Stimulated activated naive CD8-positive, alpha-beta T cell treated with anti-CD3 and anti-CD28 coated beads, Interleukin-15, amount 100 ng/mL, for 72 hours (primary cell): ENCODE measurements at regions not wholly inside any gene's neighbourhood (a gene's known extent, or its start where the extent isn't known, plus 50 kb on each side); places are given as distances from the start of the nearest gene placed in this dataset.
"Not testable (repeated sequence)": the region's sequence is repeated elsewhere in the genome, so short reads cannot be mapped to it uniquely, and the experiment has no call there.

Source experiments
- ATAC-seq: fragments of 150-1000 bp; cut with Tn5 transposase; 2 replicates; pipeline ENCODE4 v1.10.0; 2021; ENCODE audit warnings: mild to moderate bottlenecking, moderate library complexity
- DNase-seq, 2 donors: peaks; one replicate each; pipeline ENCODE4 v3.0.0; 2021 to 2022
- H3K27ac Mint-ChIP-seq, 2 donors: one replicate each; pipeline ENCODE4 v1.8.0; 2022; ENCODE audit warnings: mild to moderate bottlenecking in 2 of 2, mixed read lengths in 2 of 2, moderate library complexity in 2 of 2
- H3K27me3 Mint-ChIP-seq: one replicate; pipeline ENCODE4 v1.8.0; 2022; ENCODE audit warnings: mixed read lengths
- H3K4me1 Mint-ChIP-seq: one replicate; pipeline ENCODE4 v1.8.0; 2022; ENCODE audit warnings: mild to moderate bottlenecking, mixed read lengths
- H3K4me3 Mint-ChIP-seq, 2 donors: one replicate each; pipeline ENCODE4 v1.8.0; 2022; ENCODE audit warnings: mild to moderate bottlenecking in 2 of 2, mixed read lengths in 2 of 2, moderate library complexity in 1 of 2
- H3K9me3 Mint-ChIP-seq, 2 donors: one replicate each; pipeline ENCODE4 v1.8.0; 2022; ENCODE audit warnings: mixed read lengths in 2 of 2

GRCh38 chr2:150097901-150098531, 389.5 kb downstream of the RND3 start:
- no peak for ATAC-seq
- Mint-ChIP-seq H3K27ac (no peak overlapping the region), H3K4me3 (no peak overlapping the region), H3K27me3 (no peaks in the 10 kb centered on the region), H3K9me3 (no peaks in the 10 kb centered on the region), H3K4me1 (no peaks in the 10 kb centered on the region)
- no peak for DNase-seq

GRCh38 chr2:150097402-150097801, 390.1 kb downstream of the RND3 start:
- Mint-ChIP-seq H3K4me1 (no peaks in the 10 kb centered on the region), H3K4me3 (no peak overlapping the region), H3K27me3 (no peaks in the 10 kb centered on the region), H3K27ac (no peak overlapping the region), H3K9me3 (no peaks in the 10 kb centered on the region)
- DNase-seq (no peak), ATAC-seq (no peak)

DNA sequence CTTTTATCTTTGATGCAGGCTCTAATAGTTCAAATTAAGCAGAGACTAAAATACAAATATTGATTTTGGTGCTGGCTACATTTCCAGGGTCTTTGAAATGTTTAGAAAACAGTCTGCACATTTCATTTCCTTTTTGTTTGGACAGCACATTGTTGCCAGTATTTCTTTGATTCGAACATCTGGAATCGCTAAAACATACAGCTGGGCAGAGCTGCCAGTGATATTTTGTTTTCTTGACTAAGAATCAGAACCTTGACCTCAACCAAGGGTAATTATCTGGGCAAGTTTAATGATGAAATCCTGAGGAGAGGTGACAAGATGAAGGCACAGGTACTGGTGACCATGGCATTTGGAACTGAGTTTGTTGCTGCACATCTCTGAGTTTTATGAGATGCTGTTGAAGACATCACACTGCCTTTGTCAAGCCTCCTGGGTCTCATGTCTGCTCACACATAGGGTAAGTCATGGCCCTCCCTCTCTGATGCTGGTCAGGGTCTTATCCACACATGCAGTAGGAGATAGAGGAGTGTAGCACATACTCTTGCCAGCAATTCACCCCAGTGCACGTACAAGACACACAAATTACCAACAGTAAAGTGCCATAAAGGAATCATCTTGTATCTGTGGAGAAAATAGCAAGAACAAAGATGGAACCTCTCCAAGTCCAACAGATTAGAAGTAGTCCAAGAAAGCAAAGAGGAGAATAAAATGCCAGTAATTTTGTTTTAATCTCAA, 391.9 kb downstream of the RND3 start:
- Mint-ChIP-seq H3K4me1 (no peaks in the 10 kb centered on the region), H3K27ac (no peak overlapping the region), H3K27me3 (no peaks in the 10 kb centered on the region), H3K9me3 (no peaks in the 10 kb centered on the region), H3K4me3 (no peak overlapping the region)
- no peak for DNase-seq
- no peak for ATAC-seq

DNA sequence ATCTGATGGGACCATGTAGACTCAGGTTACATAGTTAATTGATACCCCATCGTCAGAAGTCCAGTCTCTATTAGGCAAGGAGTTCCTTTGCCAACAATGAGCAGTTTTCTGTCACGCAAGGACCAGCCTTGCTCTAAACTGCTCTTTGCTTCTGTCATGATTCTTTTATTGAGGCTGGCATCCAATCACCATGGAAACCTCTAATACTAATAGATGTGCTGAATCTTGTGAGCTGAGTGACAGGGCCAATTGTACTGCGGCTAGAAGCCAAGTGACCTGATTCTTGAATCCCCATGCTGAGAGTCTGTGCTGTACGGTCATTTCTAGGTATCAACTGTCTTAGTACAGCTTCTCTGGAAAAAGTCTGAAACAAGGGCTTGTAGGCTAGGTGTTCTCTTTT, 395.6 kb downstream of the RND3 start:
- Mint-ChIP-seq H3K4me3 (no peak overlapping the region), H3K27ac (no peak overlapping the region), H3K27me3 (no peaks in the 10 kb centered on the region), H3K9me3 (no peaks in the 10 kb centered on the region), H3K4me1 (no peaks in the 10 kb centered on the region)
- ATAC-seq (no peak), DNase-seq (no peak)

- no peaks in the 10 kb centered on the region for H3K27me3 Mint-ChIP-seq
Observed at GRCh38 chr2:150090031-150090430, 397.4 kb downstream of the RND3 start.

GRCh38 chr2:150088538-150088937, 398.9 kb downstream of the RND3 start:
- no peak for DNase-seq
- Mint-ChIP-seq H3K4me3 (no peak overlapping the region), H3K9me3 (peaks cover 0 to 2% of the 10 kb centered on the region in 2 donors), H3K4me1 (no peaks in the 10 kb centered on the region), H3K27me3 (no peaks in the 10 kb centered on the region), H3K27ac (no peak overlapping the region)
- no peak for ATAC-seq

More at GRCh38 chr2:150090031-150090430, 397.4 kb downstream of the RND3 start:
- Mint-ChIP-seq H3K4me1 (no peaks in the 10 kb centered on the region), H3K4me3 (no peak overlapping the region), H3K27ac (no peak overlapping the region), H3K9me3 (no peaks in the 10 kb centered on the region)
- ATAC-seq (no peak), DNase-seq (no peak)

DNA sequence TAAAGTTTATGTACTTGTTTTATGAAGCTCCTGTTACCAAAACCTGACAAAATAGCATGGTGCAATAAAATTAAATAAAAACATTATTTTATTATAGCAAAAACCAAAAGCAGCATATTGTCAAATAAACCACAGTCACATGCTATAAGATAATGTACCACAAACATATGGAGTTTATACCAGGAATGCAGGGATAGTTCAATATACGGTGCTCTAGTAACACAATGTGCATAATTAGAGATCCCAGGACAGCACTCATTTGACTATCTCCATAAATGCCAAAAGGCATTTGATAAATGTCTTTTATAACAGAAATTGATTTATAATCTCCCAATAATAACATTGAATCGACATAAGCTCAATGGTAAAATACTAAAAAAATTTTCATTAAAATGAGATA, 402.0 kb downstream of the RND3 start:
- Mint-ChIP-seq H3K27ac (no peak overlapping the region), H3K9me3 (peaks cover 0 to 6% of the 10 kb centered on the region in 2 donors), H3K4me1 (no peaks in the 10 kb centered on the region), H3K27me3 (no peaks in the 10 kb centered on the region), H3K4me3 (no peak overlapping the region)
- ATAC-seq (no peak), DNase-seq (no peak)

- no peaks in the 10 kb centered on the region for H3K4me1 Mint-ChIP-seq
- DNase-seq (no peak), ATAC-seq (no peak)
- no peak overlapping the region for H3K27ac Mint-ChIP-seq
- peaks cover 0 to 14% of the 10 kb centered on the region in 2 donors for H3K9me3 Mint-ChIP-seq
- H3K27me3 Mint-ChIP-seq, result no peaks in the 10 kb centered on the region
- no peak overlapping the region for H3K4me3 Mint-ChIP-seq
Observed at GRCh38 chr2:150081775-150082481, 405.5 kb downstream of the RND3 start.

DNA sequence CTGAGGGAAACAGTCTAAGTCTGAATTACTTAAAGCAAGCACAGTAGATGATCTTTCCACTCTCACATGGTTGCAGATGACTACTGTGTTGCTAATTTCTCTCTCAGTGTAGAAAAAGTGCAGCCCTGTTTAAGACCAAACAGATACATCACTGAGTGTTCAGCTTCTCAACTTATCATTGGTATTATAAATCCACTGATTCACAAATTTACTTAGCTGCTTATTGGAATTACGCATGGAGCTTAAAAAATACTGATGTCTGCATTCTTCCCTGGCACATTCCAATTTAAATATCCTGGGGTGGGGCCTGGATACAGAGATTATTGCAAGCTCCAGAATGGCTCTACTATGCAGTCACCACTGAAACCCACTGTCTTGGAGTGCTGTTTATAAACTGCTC, 411.2 kb downstream of the RND3 start:
- Mint-ChIP-seq H3K9me3 (peaks cover 0 to 15% of the 10 kb centered on the region in 2 donors), H3K4me1 (no peaks in the 10 kb centered on the region), H3K27ac (no peak overlapping the region), H3K27me3 (no peaks in the 10 kb centered on the region), H3K4me3 (no peak overlapping the region)
- DNase-seq, result no peak
- ATAC-seq, result no peak

GRCh38 chr2:150075831-150076230, 411.6 kb downstream of the RND3 start:
- Mint-ChIP-seq H3K4me3 (no peak overlapping the region), H3K4me1 (no peaks in the 10 kb centered on the region), H3K9me3 (peaks cover 0 to 20% of the 10 kb centered on the region in 2 donors), H3K27me3 (no peaks in the 10 kb centered on the region), H3K27ac (no peak overlapping the region)
- no peak for ATAC-seq
- no peak for DNase-seq

- no peaks in the 10 kb centered on the region for H3K27me3 Mint-ChIP-seq
- DNase-seq (no peak), ATAC-seq (no peak)
- H3K27ac Mint-ChIP-seq, result no peak overlapping the region
- H3K9me3 Mint-ChIP-seq, result peaks cover 4 to 26% of the 10 kb centered on the region in 2 donors
- no peaks in the 10 kb centered on the region for H3K4me1 Mint-ChIP-seq
- no peak overlapping the region for H3K4me3 Mint-ChIP-seq
Observed at GRCh38 chr2:150066490-150066889, 421.0 kb downstream of the RND3 start.

- Mint-ChIP-seq H3K4me3 (no peak overlapping the region), H3K9me3 (peaks cover 4 to 8% of the 10 kb centered on the region in 2 donors), H3K27me3 (no peaks in the 10 kb centered on the region), H3K27ac (no peak overlapping the region), H3K4me1 (no peaks in the 10 kb centered on the region)
- ATAC-seq (no peak), DNase-seq (no peak)
Observed at GRCh38 chr2:150063931-150064548, 423.4 kb downstream of the RND3 start.

GRCh38 chr2:150063432-150063889, 424.0 kb downstream of the RND3 start:
- DNase-seq (no peak), ATAC-seq (no peak)
- no peak overlapping the region for H3K27ac Mint-ChIP-seq
- no peaks in the 10 kb centered on the region for H3K4me1 Mint-ChIP-seq
- H3K4me3 Mint-ChIP-seq, result no peak overlapping the region
- no peaks in the 10 kb centered on the region for H3K27me3 Mint-ChIP-seq
- peaks cover 4 to 8% of the 10 kb centered on the region in 2 donors for H3K9me3 Mint-ChIP-seq

- DNase-seq (no peak), ATAC-seq (no peak)
- no peaks in the 10 kb centered on the region for H3K27me3 Mint-ChIP-seq
- H3K27ac Mint-ChIP-seq, result no peak overlapping the region
- no peak overlapping the region for H3K4me3 Mint-ChIP-seq
- no peaks in the 10 kb centered on the region for H3K4me1 Mint-ChIP-seq
- H3K9me3 Mint-ChIP-seq, result peaks cover 4 to 8% of the 10 kb centered on the region in 2 donors
Observed at GRCh38 chr2:150062416-150062815, 425.1 kb downstream of the RND3 start.

- H3K9me3 Mint-ChIP-seq, result peaks cover 4 to 8% of the 10 kb centered on the region in 2 donors
- H3K27me3 Mint-ChIP-seq, result no peaks in the 10 kb centered on the region
- H3K4me1 Mint-ChIP-seq, result no peaks in the 10 kb centered on the region
- no peak overlapping the region for H3K4me3 Mint-ChIP-seq
- no peak for DNase-seq
- ATAC-seq, result no peak
- H3K27ac Mint-ChIP-seq, result no peak overlapping the region
Observed at GRCh38 chr2:150060341-150060740, 427.1 kb downstream of the RND3 start.

GRCh38 chr2:150059676-150060075, 427.8 kb downstream of the RND3 start:
- H3K4me1 Mint-ChIP-seq, H3K9me3 Mint-ChIP-seq, DNase-seq, H3K27me3 Mint-ChIP-seq, ATAC-seq, H3K4me3 Mint-ChIP-seq, H3K27ac Mint-ChIP-seq: not testable (repeated sequence)
